ENCODE measurements at regions not wholly inside any gene's neighbourhood (a gene's known extent, or its start where the extent isn't known, plus 50 kb on each side); places are given as distances from the start of the nearest gene placed in this dataset.
"Not testable (repeated sequence)": the region's sequence is repeated elsewhere in the genome, so short reads cannot be mapped to it uniquely, and the experiment has no call there.

GRCh38 chr22:11627436-11627797 is 3900.6 kb upstream of the OR11H1 start:
- Histone ChIP-seq H3K27ac (ENCODE audit: low read depth in 2 of 2, low read length in 1 of 2) (no peak overlapping the region), H3K4me3 (ENCODE audit: low read depth in 1 of 2, low read length in 2 of 2) (no peak overlapping the region), H3K27me3 (ENCODE audit: control insufficient read depth in 1 of 2, insufficient read depth in 2 of 2, low read length in 2 of 2) (no peaks in the 10 kb centered on the region), H3K36me3 (ENCODE audit: control insufficient read depth in 2 of 2, insufficient read depth in 2 of 2, low read length in 1 of 2) (no peaks in the 10 kb centered on the region), H3K9me3 (ENCODE audit: control insufficient read depth in 2 of 2, insufficient read depth in 1 of 2, low read depth in 1 of 2, low read length in 1 of 2) (peaks cover 45 to 48% of the 10 kb centered on the region in 2 donors), H3K4me1 (ENCODE audit: control insufficient read depth in 2 of 2, insufficient read depth in 2 of 2, low read length in 1 of 2) (peaks cover 0 to 2% of the 10 kb centered on the region in 2 donors)
- 92 to 93% methylated on average over 31 of the region's 31 CpGs for WGBS, 2 donors

GRCh38 chr22:11627798-11628650 is 3900.0 kb upstream of the OR11H1 start:
- 93 to 94% methylated on average over 74 of the region's 74 CpGs for WGBS, 2 donors
- H3K9me3 ChIP-seq (ENCODE audit: control insufficient read depth in 2 of 2, insufficient read depth in 1 of 2, low read depth in 1 of 2, low read length in 1 of 2) = peaks cover 45 to 48% of the 10 kb centered on the region in 2 donors
- H3K4me3 ChIP-seq (ENCODE audit: low read depth in 1 of 2, low read length in 2 of 2) = no peak overlapping the region
- no peaks in the 10 kb centered on the region for H3K36me3 ChIP-seq (ENCODE audit: control insufficient read depth in 2 of 2, insufficient read depth in 2 of 2, low read length in 1 of 2)
- no peak overlapping the region for H3K27ac ChIP-seq (ENCODE audit: low read depth in 2 of 2, low read length in 1 of 2)
- peaks cover 0 to 2% of the 10 kb centered on the region in 2 donors for H3K4me1 ChIP-seq (ENCODE audit: control insufficient read depth in 2 of 2, insufficient read depth in 2 of 2, low read length in 1 of 2)
- H3K27me3 ChIP-seq (ENCODE audit: control insufficient read depth in 1 of 2, insufficient read depth in 2 of 2, low read length in 2 of 2) = no peaks in the 10 kb centered on the region

- Histone ChIP-seq H3K36me3 (ENCODE audit: control insufficient read depth in 2 of 2, insufficient read depth in 2 of 2, low read length in 1 of 2) (no peaks in the 10 kb centered on the region), H3K27ac (ENCODE audit: low read depth in 2 of 2, low read length in 1 of 2) (no peak overlapping the region), H3K4me3 (ENCODE audit: low read depth in 1 of 2, low read length in 2 of 2) (no peak overlapping the region), H3K9me3 (ENCODE audit: control insufficient read depth in 2 of 2, insufficient read depth in 1 of 2, low read depth in 1 of 2, low read length in 1 of 2) (peaks cover 45 to 48% of the 10 kb centered on the region in 2 donors), H3K4me1 (ENCODE audit: control insufficient read depth in 2 of 2, insufficient read depth in 2 of 2, low read length in 1 of 2) (peaks cover 0 to 2% of the 10 kb centered on the region in 2 donors), H3K27me3 (ENCODE audit: control insufficient read depth in 1 of 2, insufficient read depth in 2 of 2, low read length in 2 of 2) (no peaks in the 10 kb centered on the region)
- WGBS, 2 donors = 92% methylated on average over 96 to 102 of the region's 102 CpGs
These were observed 3899.1 kb upstream of the OR11H1 start for GRCh38 chr22:11628651-11629511.

- no peak overlapping the region for H3K27ac ChIP-seq (ENCODE audit: low read depth in 2 of 2, low read length in 1 of 2)
- 89 to 91% methylated on average over 35 of the region's 35 CpGs for WGBS, 2 donors
- no peaks in the 10 kb centered on the region for H3K36me3 ChIP-seq (ENCODE audit: control insufficient read depth in 2 of 2, insufficient read depth in 2 of 2, low read length in 1 of 2)
- H3K4me1 ChIP-seq (ENCODE audit: control insufficient read depth in 2 of 2, insufficient read depth in 2 of 2, low read length in 1 of 2) = peaks cover 0 to 2% of the 10 kb centered on the region in 2 donors
- H3K4me3 ChIP-seq (ENCODE audit: low read depth in 1 of 2, low read length in 2 of 2) = no peak overlapping the region
- peaks cover 45 to 48% of the 10 kb centered on the region in 2 donors for H3K9me3 ChIP-seq (ENCODE audit: control insufficient read depth in 2 of 2, insufficient read depth in 1 of 2, low read depth in 1 of 2, low read length in 1 of 2)
- H3K27me3 ChIP-seq (ENCODE audit: control insufficient read depth in 1 of 2, insufficient read depth in 2 of 2, low read length in 2 of 2) = no peaks in the 10 kb centered on the region
These were observed 3898.2 kb upstream of the OR11H1 start for GRCh38 chr22:11629661-11630385.

- not testable (repeated sequence) for H3K36me3 ChIP-seq (ENCODE audit: control insufficient read depth in 2 of 2, insufficient read depth in 2 of 2, low read length in 1 of 2); H3K4me1 ChIP-seq (ENCODE audit: control insufficient read depth in 2 of 2, insufficient read depth in 2 of 2, low read length in 1 of 2); H3K27me3 ChIP-seq (ENCODE audit: control insufficient read depth in 1 of 2, insufficient read depth in 2 of 2, low read length in 2 of 2); H3K27ac ChIP-seq (ENCODE audit: low read depth in 2 of 2, low read length in 1 of 2); H3K4me3 ChIP-seq (ENCODE audit: low read depth in 1 of 2, low read length in 2 of 2)
- peaks cover 43 to 47% of the 10 kb centered on the region in 2 donors for H3K9me3 ChIP-seq (ENCODE audit: control insufficient read depth in 2 of 2, insufficient read depth in 1 of 2, low read depth in 1 of 2, low read length in 1 of 2)
- 90 to 91% methylated on average over 34 of the region's 34 CpGs for WGBS, 2 donors
These were observed 3897.5 kb upstream of the OR11H1 start for GRCh38 chr22:11630386-11631084.

All from esophagus (tissue), 2 donors.